ENCODE measurements at regions not wholly inside any gene's neighbourhood (a gene's known extent, or its start where the extent isn't known, plus 50 kb on each side); places are given as distances from the start of the nearest gene placed in this dataset.

DNA sequence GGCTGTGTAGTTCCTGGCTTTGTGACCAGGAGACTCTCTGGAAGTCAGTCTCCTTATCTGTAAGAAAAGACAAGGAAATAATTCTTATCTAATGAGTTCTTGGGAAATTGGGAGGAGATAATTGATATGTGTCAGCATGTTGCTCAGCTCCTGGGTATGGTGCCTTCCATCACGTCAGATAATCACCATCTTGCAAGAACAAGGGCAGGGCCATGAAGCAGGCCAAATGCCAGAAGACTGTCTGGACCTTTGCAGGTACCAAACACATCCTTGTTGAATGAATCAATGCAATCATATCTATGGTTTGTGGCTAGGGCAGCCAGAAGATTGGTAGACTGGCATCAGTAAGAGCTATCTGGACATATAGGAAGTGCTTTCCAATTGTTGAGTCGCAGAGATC, 473.5 kb downstream of the TNS1 start:
- DNase-seq: no peak
- no peak overlapping the region for H3K4me3 ChIP-seq (ENCODE audit: low read length)
- no peaks in the 10 kb centered on the region for H3K9me2 ChIP-seq (replicated peaks; ENCODE audit: insufficient read depth, low read length)

GRCh38 chr2:217527590-217528202, 475.1 kb downstream of the TNS1 start:
- no peaks in the 10 kb centered on the region for H3K36me3 ChIP-seq (ENCODE audit: insufficient read depth, low read length)
- no peaks in the 10 kb centered on the region for H3K4me1 ChIP-seq (ENCODE audit: low read length)
- H3K4me2 ChIP-seq (ENCODE audit: low read depth, low read length, poor library complexity, severe bottlenecking): no peak overlapping the region
- H3K9ac ChIP-seq (ENCODE audit: low read length): no peak overlapping the region
- no peaks in the 10 kb centered on the region for H3K27me3 ChIP-seq (ENCODE audit: low read length)
- no peak overlapping the region for H2AFZ ChIP-seq (ENCODE audit: low read length)
- no peaks in the 10 kb centered on the region for H4K20me1 ChIP-seq (ENCODE audit: insufficient read depth, low read depth, low read length)
- no peaks in the 10 kb centered on the region for H3K9me3 ChIP-seq (ENCODE audit: low read length)
- no peaks in the 10 kb centered on the region for H3K9me2 ChIP-seq (replicated peaks; ENCODE audit: insufficient read depth, low read length)
- H3K79me2 ChIP-seq (ENCODE audit: low read length): no peaks in the 10 kb centered on the region
- H3K4me3 ChIP-seq (ENCODE audit: low read length): no peak overlapping the region
- no peak for DNase-seq
- no peak overlapping the region for H3K27ac ChIP-seq (ENCODE audit: low read length)

More for the DNA sequence above, 473.5 kb downstream of the TNS1 start:
- H3K27ac ChIP-seq (ENCODE audit: low read length): no peak overlapping the region
- H3K79me2 ChIP-seq (ENCODE audit: low read length): no peaks in the 10 kb centered on the region
- H3K4me2 ChIP-seq (ENCODE audit: low read depth, low read length, poor library complexity, severe bottlenecking): no peak overlapping the region
- H3K9ac ChIP-seq (ENCODE audit: low read length): no peak overlapping the region
- H3K4me1 ChIP-seq (ENCODE audit: low read length): no peaks in the 10 kb centered on the region
- H2AFZ ChIP-seq (ENCODE audit: low read length): no peak overlapping the region
- no peaks in the 10 kb centered on the region for H3K36me3 ChIP-seq (ENCODE audit: insufficient read depth, low read length)
- H4K20me1 ChIP-seq (ENCODE audit: insufficient read depth, low read depth, low read length): no peaks in the 10 kb centered on the region
- no peaks in the 10 kb centered on the region for H3K27me3 ChIP-seq (ENCODE audit: low read length)
- no peaks in the 10 kb centered on the region for H3K9me3 ChIP-seq (ENCODE audit: low read length)

GRCh38 chr2:217525076-217525475, 477.7 kb downstream of the TNS1 start:
- no peaks in the 10 kb centered on the region for H3K36me3 ChIP-seq (ENCODE audit: insufficient read depth, low read length)
- no peaks in the 10 kb centered on the region for H3K9me3 ChIP-seq (ENCODE audit: low read length)
- H3K4me1 ChIP-seq (ENCODE audit: low read length): no peaks in the 10 kb centered on the region
- H3K79me2 ChIP-seq (ENCODE audit: low read length): no peaks in the 10 kb centered on the region
- no peak overlapping the region for H3K4me2 ChIP-seq (ENCODE audit: low read depth, low read length, poor library complexity, severe bottlenecking)
- H3K9me2 ChIP-seq (replicated peaks; ENCODE audit: insufficient read depth, low read length): no peaks in the 10 kb centered on the region
- no peaks in the 10 kb centered on the region for H3K27me3 ChIP-seq (ENCODE audit: low read length)
- H3K27ac ChIP-seq (ENCODE audit: low read length): no peak overlapping the region
- no peak for DNase-seq
- H3K9ac ChIP-seq (ENCODE audit: low read length): no peak overlapping the region
- H4K20me1 ChIP-seq (ENCODE audit: insufficient read depth, low read depth, low read length): no peaks in the 10 kb centered on the region
- H3K4me3 ChIP-seq (ENCODE audit: low read length): no peak overlapping the region
- H2AFZ ChIP-seq (ENCODE audit: low read length): no peak overlapping the region

- Histone ChIP-seq H3K4me3 (ENCODE audit: low read length) (no peak overlapping the region), H3K36me3 (ENCODE audit: insufficient read depth, low read length) (no peaks in the 10 kb centered on the region), H3K27me3 (ENCODE audit: low read length) (no peaks in the 10 kb centered on the region), H3K79me2 (ENCODE audit: low read length) (no peaks in the 10 kb centered on the region), H3K9me3 (ENCODE audit: low read length) (no peaks in the 10 kb centered on the region), H3K9ac (ENCODE audit: low read length) (no peak overlapping the region), H3K4me1 (ENCODE audit: low read length) (no peaks in the 10 kb centered on the region), H2AFZ (ENCODE audit: low read length) (no peak overlapping the region), H3K27ac (ENCODE audit: low read length) (no peak overlapping the region), H3K9me2 (replicated peaks; ENCODE audit: insufficient read depth, low read length) (no peaks in the 10 kb centered on the region), H4K20me1 (ENCODE audit: insufficient read depth, low read depth, low read length) (no peaks in the 10 kb centered on the region), H3K4me2 (ENCODE audit: low read depth, low read length, poor library complexity, severe bottlenecking) (no peak overlapping the region)
- no peak for DNase-seq
These were observed 479.5 kb downstream of the TNS1 start for GRCh38 chr2:217523286-217523685.

- Histone ChIP-seq H3K4me1 (ENCODE audit: low read length) (no peaks in the 10 kb centered on the region), H3K9me3 (ENCODE audit: low read length) (no peaks in the 10 kb centered on the region)
These were observed 481.0 kb downstream of the TNS1 start for GRCh38 chr2:217521820-217522219.

GRCh38 chr2:217520356-217521010, 482.3 kb downstream of the TNS1 start:
- no peak overlapping the region for H3K4me3 ChIP-seq (ENCODE audit: low read length)
- no peak overlapping the region for H3K27ac ChIP-seq (ENCODE audit: low read length)
- no peaks in the 10 kb centered on the region for H3K9me2 ChIP-seq (replicated peaks; ENCODE audit: insufficient read depth, low read length)
- no peaks in the 10 kb centered on the region for H3K27me3 ChIP-seq (ENCODE audit: low read length)
- H2AFZ ChIP-seq (ENCODE audit: low read length): no peak overlapping the region
- H3K36me3 ChIP-seq (ENCODE audit: insufficient read depth, low read length): no peaks in the 10 kb centered on the region
- DNase-seq: no peak
- H4K20me1 ChIP-seq (ENCODE audit: insufficient read depth, low read depth, low read length): no peaks in the 10 kb centered on the region
- H3K9ac ChIP-seq (ENCODE audit: low read length): no peak overlapping the region
- no peaks in the 10 kb centered on the region for H3K9me3 ChIP-seq (ENCODE audit: low read length)
- H3K79me2 ChIP-seq (ENCODE audit: low read length): no peaks in the 10 kb centered on the region
- H3K4me1 ChIP-seq (ENCODE audit: low read length): no peaks in the 10 kb centered on the region
- no peak overlapping the region for H3K4me2 ChIP-seq (ENCODE audit: low read depth, low read length, poor library complexity, severe bottlenecking)

More at GRCh38 chr2:217521820-217522219, 481.0 kb downstream of the TNS1 start:
- Histone ChIP-seq H4K20me1 (ENCODE audit: insufficient read depth, low read depth, low read length) (no peaks in the 10 kb centered on the region), H3K36me3 (ENCODE audit: insufficient read depth, low read length) (no peaks in the 10 kb centered on the region), H3K9ac (ENCODE audit: low read length) (no peak overlapping the region), H2AFZ (ENCODE audit: low read length) (no peak overlapping the region), H3K27ac (ENCODE audit: low read length) (no peak overlapping the region), H3K27me3 (ENCODE audit: low read length) (no peaks in the 10 kb centered on the region), H3K4me2 (ENCODE audit: low read depth, low read length, poor library complexity, severe bottlenecking) (no peak overlapping the region), H3K79me2 (ENCODE audit: low read length) (no peaks in the 10 kb centered on the region), H3K4me3 (ENCODE audit: low read length) (no peak overlapping the region), H3K9me2 (replicated peaks; ENCODE audit: insufficient read depth, low read length) (no peaks in the 10 kb centered on the region)
- DNase-seq: no peak

DNA sequence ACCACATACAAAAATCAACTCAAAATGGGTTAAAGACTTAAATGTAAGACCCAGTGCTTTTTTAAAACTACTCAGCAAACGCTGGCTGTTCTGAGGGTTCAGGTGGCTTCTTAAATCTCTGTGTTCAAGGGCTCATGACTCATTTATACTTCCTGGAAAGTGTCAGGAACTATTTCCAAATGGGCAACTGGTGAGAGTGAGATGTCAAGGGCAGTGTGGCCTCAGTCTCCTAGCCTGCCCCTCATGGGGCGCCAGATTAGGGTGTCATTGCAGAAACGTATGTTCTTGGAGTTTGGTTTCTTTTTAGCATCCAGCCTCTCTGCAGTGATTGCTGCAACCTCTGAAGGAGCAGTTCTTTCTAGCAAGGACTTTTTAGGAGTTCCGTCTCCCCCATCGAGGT, 485.4 kb downstream of the TNS1 start:
- H3K4me1 ChIP-seq (ENCODE audit: low read length): no peaks in the 10 kb centered on the region
- DNase-seq: no peak
- H3K27ac ChIP-seq (ENCODE audit: low read length): no peak overlapping the region
- no peak overlapping the region for H2AFZ ChIP-seq (ENCODE audit: low read length)
- H3K36me3 ChIP-seq (ENCODE audit: insufficient read depth, low read length): no peaks in the 10 kb centered on the region
- no peak overlapping the region for H3K4me3 ChIP-seq (ENCODE audit: low read length)
- H3K9ac ChIP-seq (ENCODE audit: low read length): no peak overlapping the region
- no peaks in the 10 kb centered on the region for H3K79me2 ChIP-seq (ENCODE audit: low read length)
- H3K9me2 ChIP-seq (replicated peaks; ENCODE audit: insufficient read depth, low read length): no peaks in the 10 kb centered on the region
- no peaks in the 10 kb centered on the region for H3K27me3 ChIP-seq (ENCODE audit: low read length)
- H3K9me3 ChIP-seq (ENCODE audit: low read length): no peaks in the 10 kb centered on the region
- H3K4me2 ChIP-seq (ENCODE audit: low read depth, low read length, poor library complexity, severe bottlenecking): no peak overlapping the region
- H4K20me1 ChIP-seq (ENCODE audit: insufficient read depth, low read depth, low read length): no peaks in the 10 kb centered on the region

DNA sequence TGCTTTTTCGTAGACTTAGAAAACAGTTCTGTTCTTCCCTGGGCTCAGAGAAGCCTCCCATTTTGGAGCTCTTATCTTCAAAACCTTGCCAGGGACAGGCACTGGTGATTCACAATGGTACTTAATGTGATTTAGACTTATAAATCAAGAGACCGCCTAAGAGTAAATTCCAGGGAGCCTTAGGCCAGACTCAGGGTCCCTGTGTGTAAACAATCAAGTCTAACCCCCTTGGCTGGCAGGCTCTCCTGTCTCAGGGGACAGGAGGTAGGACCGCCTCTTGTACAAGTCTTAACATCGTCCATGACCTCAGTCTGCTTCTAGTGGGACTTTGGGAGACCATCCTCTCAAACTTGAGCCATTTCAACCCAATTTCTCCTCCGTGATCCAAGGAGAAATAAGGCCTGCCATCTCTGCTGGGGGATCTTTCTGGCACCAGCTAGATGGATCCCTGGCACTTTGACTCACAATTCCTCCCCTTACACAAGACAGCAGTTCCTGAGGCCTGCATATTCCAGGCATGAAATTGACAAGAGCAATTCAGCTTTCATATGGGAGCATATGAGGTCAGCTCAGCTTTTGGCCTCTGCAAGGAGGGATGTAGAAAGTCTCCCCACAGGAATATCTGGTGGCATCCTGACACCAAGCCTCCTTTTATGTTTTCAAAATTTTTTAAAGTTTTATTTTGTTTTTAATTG, 487.0 kb downstream of the TNS1 start:
- H2AFZ ChIP-seq (ENCODE audit: low read length): no peak overlapping the region
- H3K4me3 ChIP-seq (ENCODE audit: low read length): no peak overlapping the region
- no peak for DNase-seq
- H3K27me3 ChIP-seq (ENCODE audit: low read length): no peaks in the 10 kb centered on the region
- no peaks in the 10 kb centered on the region for H3K9me3 ChIP-seq (ENCODE audit: low read length)
- no peak overlapping the region for H3K9ac ChIP-seq (ENCODE audit: low read length)
- no peaks in the 10 kb centered on the region for H3K4me1 ChIP-seq (ENCODE audit: low read length)
- no peaks in the 10 kb centered on the region for H3K36me3 ChIP-seq (ENCODE audit: insufficient read depth, low read length)
- H3K4me2 ChIP-seq (ENCODE audit: low read depth, low read length, poor library complexity, severe bottlenecking): no peak overlapping the region
- no peak overlapping the region for H3K27ac ChIP-seq (ENCODE audit: low read length)
- H4K20me1 ChIP-seq (ENCODE audit: insufficient read depth, low read depth, low read length): no peaks in the 10 kb centered on the region
- no peaks in the 10 kb centered on the region for H3K79me2 ChIP-seq (ENCODE audit: low read length)
- H3K9me2 ChIP-seq (replicated peaks; ENCODE audit: insufficient read depth, low read length): no peaks in the 10 kb centered on the region
